Trophoblast cell (in vitro differentiated cells and primary cell): ENCODE measurements at regions not wholly inside any gene's neighbourhood (a gene's known extent, or its start where the extent isn't known, plus 50 kb on each side); places are given as distances from the start of the nearest gene placed in this dataset.

Experiments used
- DNase-seq, 2 donors: peaks; one replicate each; pipeline ENCODE4 v3.0.0-alpha.2; 2016
- H2AFZ ChIP-seq: 2 replicates; pipeline ENCODE4 v1.6.1; 2013; ENCODE audit warnings: low read length, moderate library complexity, mild to moderate bottlenecking; ENCODE audit not compliant: insufficient read depth, poor library complexity
- H2AK5ac ChIP-seq: 2 replicates; pipeline ENCODE4 v1.6.1; 2013; ENCODE audit warnings: mild to moderate bottlenecking, low read length
- H2BK120ac ChIP-seq: 2 replicates; pipeline ENCODE4 v1.6.1; 2013; ENCODE audit warnings: low read length, mild to moderate bottlenecking, moderate library complexity; ENCODE audit not compliant: insufficient read depth, poor library complexity
- H2BK12ac ChIP-seq: 2 replicates; pipeline ENCODE4 v1.6.1; 2013; ENCODE audit warnings: mild to moderate bottlenecking, low read length, moderate library complexity
- H2BK5ac ChIP-seq: 2 replicates; pipeline ENCODE4 v1.6.1; 2013; ENCODE audit warnings: low read length, low read depth, moderate library complexity, mild to moderate bottlenecking; ENCODE audit not compliant: poor library complexity
- H3K14ac ChIP-seq: 2 replicates; pipeline ENCODE4 v1.6.1; 2013; ENCODE audit warnings: mild to moderate bottlenecking, low read length
- H3K18ac ChIP-seq: 2 replicates; pipeline ENCODE4 v1.6.1; 2013; ENCODE audit warnings: mild to moderate bottlenecking, low read length
- H3K23ac ChIP-seq: 2 replicates; pipeline ENCODE4 v1.6.1; 2013; ENCODE audit warnings: low read length
- H3K27ac ChIP-seq: 2 replicates; pipeline ENCODE4 v1.5.1; 2013; ENCODE audit warnings: low read depth, mild to moderate bottlenecking, inconsistent platforms, low read length, moderate library complexity
- H3K27me3 ChIP-seq: 2 replicates; pipeline ENCODE4 v1.6.1; 2013; ENCODE audit warnings: inconsistent platforms, mild to moderate bottlenecking, low read length, moderate library complexity; ENCODE audit not compliant: insufficient read depth
- H3K36me3 ChIP-seq, 2 experiments: 1 replicate in 1 of 2; 2 replicates in 1 of 2; pipeline ENCODE4 v1.6.1; 2013; ENCODE audit warnings: low read length in 2 of 2, mild to moderate bottlenecking in 2 of 2, moderate library complexity in 1 of 2; ENCODE audit not compliant: insufficient read depth in 2 of 2, control insufficient read depth in 1 of 2
- H3K4ac ChIP-seq: 2 replicates; pipeline ENCODE4 v1.6.1; 2013; ENCODE audit warnings: low read depth, mild to moderate bottlenecking, low read length, moderate library complexity
- H3K4me1 ChIP-seq, 2 experiments: 1 replicate in 1 of 2; 2 replicates in 1 of 2; pipeline ENCODE4 v1.6.1; 2013; ENCODE audit warnings: low read length in 2 of 2, mild to moderate bottlenecking in 2 of 2, moderate library complexity in 1 of 2; ENCODE audit not compliant: insufficient read depth in 2 of 2, control insufficient read depth in 1 of 2
- H3K4me2 ChIP-seq: 2 replicates; pipeline ENCODE4 v1.6.1; 2013; ENCODE audit warnings: inconsistent platforms, mild to moderate bottlenecking, low read length, moderate library complexity
- H3K4me3 ChIP-seq: 2 replicates; pipeline ENCODE4 v1.5.1; 2013; ENCODE audit warnings: mild to moderate bottlenecking, low read depth, low read length, inconsistent platforms
- H3K79me1 ChIP-seq: one replicate; pipeline ENCODE4 v1.6.1; 2013; ENCODE audit warnings: low read length
- H3K79me2 ChIP-seq: 2 replicates; pipeline ENCODE4 v1.6.1; 2013; ENCODE audit warnings: low read length, mild to moderate bottlenecking; ENCODE audit not compliant: control insufficient read depth, insufficient read depth, poor library complexity
- H3K9ac ChIP-seq: 2 replicates; pipeline ENCODE4 v1.6.1; 2013; ENCODE audit warnings: mild to moderate bottlenecking, low read length
- H3K9me3 ChIP-seq: 2 replicates; pipeline ENCODE4 v1.6.1; 2013; ENCODE audit warnings: low read depth, mild to moderate bottlenecking, control low read depth, inconsistent platforms, low read length; ENCODE audit not compliant: insufficient read depth
- H4K12ac ChIP-seq: 2 replicates; pipeline ENCODE4 v1.6.1; 2013; ENCODE audit warnings: low read depth, mild to moderate bottlenecking, low read length, moderate library complexity
- H4K8ac ChIP-seq: 2 replicates; pipeline ENCODE4 v1.6.1; 2013; ENCODE audit warnings: low read depth, mild to moderate bottlenecking, low read length, moderate library complexity
- H4K91ac ChIP-seq: one replicate; pipeline ENCODE4 v1.6.1; 2013; ENCODE audit warnings: low read depth, mild to moderate bottlenecking, low read length, moderate library complexity
- WGBS: extraction: QIAGEN DNeasy Blood & Tissue Kit; methylation state at CpG from one replicate; pipeline ENCODE4 v1.1.7; 2013; ENCODE audit warnings: missing lambda C conversion rate; ENCODE audit not compliant: insufficient read length, insufficient coverage; ENCODE audit errors: extremely low coverage; 5-methylcytosine and 5-hydroxymethylcytosine counted together

- no peak overlapping the region for H4K8ac ChIP-seq
- H2BK120ac ChIP-seq, result no peak overlapping the region
- H3K9me3 ChIP-seq, result no peaks in the 10 kb centered on the region
- H3K27ac ChIP-seq, result no peak overlapping the region
- H2BK5ac ChIP-seq, result no peak overlapping the region
- no peak overlapping the region for H2AFZ ChIP-seq
- no peak overlapping the region for H4K12ac ChIP-seq
- H3K4me3 ChIP-seq, result no peak overlapping the region
- H3K9ac ChIP-seq, result no peak overlapping the region
- no peak overlapping the region for H2AK5ac ChIP-seq
- H3K79me2 ChIP-seq, result no peaks in the 10 kb centered on the region
- H3K36me3 ChIP-seq, result no peaks in the 10 kb centered on the region
- H4K91ac ChIP-seq, result no peak overlapping the region
- no peak overlapping the region for H3K14ac ChIP-seq
- no CpG with 5 or more reads among the region's 1 CpG for WGBS
- DNase-seq, result no peak
- H3K18ac ChIP-seq, result no peak overlapping the region
- no peaks in the 10 kb centered on the region for H3K79me1 ChIP-seq
- H2BK12ac ChIP-seq, result no peak overlapping the region
- no peak overlapping the region for H3K23ac ChIP-seq
- H3K4me2 ChIP-seq, result no peak overlapping the region
- H3K4me1 ChIP-seq, result no peaks in the 10 kb centered on the region
- no peaks in the 10 kb centered on the region for H3K27me3 ChIP-seq
- no peak overlapping the region for H3K4ac ChIP-seq
Measured at GRCh38 chr5:66340786-66341185, 196.7 kb downstream of the SREK1 start.

- H2AFZ ChIP-seq, result no peak overlapping the region
Measured at GRCh38 chr5:66342341-66342880, 198.3 kb downstream of the SREK1 start.

GRCh38 chr5:66343370-66344071, 199.4 kb downstream of the SREK1 start:
- no peak overlapping the region for H2BK120ac ChIP-seq
- no peak overlapping the region for H4K12ac ChIP-seq
- H3K4me1 ChIP-seq, result no peaks in the 10 kb centered on the region
- no peaks in the 10 kb centered on the region for H3K79me2 ChIP-seq
- no peak overlapping the region for H4K91ac ChIP-seq
- H3K18ac ChIP-seq, result no peak overlapping the region
- H2BK12ac ChIP-seq, result no peak overlapping the region
- no peaks in the 10 kb centered on the region for H3K79me1 ChIP-seq
- no peak for DNase-seq
- no peak overlapping the region for H3K4ac ChIP-seq
- WGBS, result no CpG with 5 or more reads among the region's 5 CpGs
- no peak overlapping the region for H3K23ac ChIP-seq
- H3K14ac ChIP-seq, result no peak overlapping the region
- H3K4me3 ChIP-seq, result no peak overlapping the region
- H4K8ac ChIP-seq, result no peak overlapping the region
- no peaks in the 10 kb centered on the region for H3K27me3 ChIP-seq
- H3K27ac ChIP-seq, result no peak overlapping the region
- no peak overlapping the region for H2BK5ac ChIP-seq
- H2AK5ac ChIP-seq, result no peak overlapping the region
- no peak overlapping the region for H3K9ac ChIP-seq
- H3K4me2 ChIP-seq, result no peak overlapping the region
- H2AFZ ChIP-seq, result no peak overlapping the region
- H3K36me3 ChIP-seq, result no peaks in the 10 kb centered on the region
- H3K9me3 ChIP-seq, result no peaks in the 10 kb centered on the region

More at GRCh38 chr5:66342341-66342880, 198.3 kb downstream of the SREK1 start:
- Histone ChIP-seq H3K14ac (no peak overlapping the region), H3K27me3 (no peaks in the 10 kb centered on the region), H3K4me2 (no peak overlapping the region), H3K18ac (no peak overlapping the region), H2BK5ac (no peak overlapping the region), H3K9me3 (no peaks in the 10 kb centered on the region), H4K91ac (no peak overlapping the region), H3K23ac (no peak overlapping the region), H3K4ac (no peak overlapping the region), H4K8ac (no peak overlapping the region), H3K4me1 (no peaks in the 10 kb centered on the region), H3K4me3 (no peak overlapping the region), H3K79me2 (no peaks in the 10 kb centered on the region), H3K27ac (no peak overlapping the region), H3K36me3 (no peaks in the 10 kb centered on the region), H2BK12ac (no peak overlapping the region), H2BK120ac (no peak overlapping the region), H3K9ac (no peak overlapping the region), H4K12ac (no peak overlapping the region), H3K79me1 (no peaks in the 10 kb centered on the region), H2AK5ac (no peak overlapping the region)
- no peak for DNase-seq

DNA sequence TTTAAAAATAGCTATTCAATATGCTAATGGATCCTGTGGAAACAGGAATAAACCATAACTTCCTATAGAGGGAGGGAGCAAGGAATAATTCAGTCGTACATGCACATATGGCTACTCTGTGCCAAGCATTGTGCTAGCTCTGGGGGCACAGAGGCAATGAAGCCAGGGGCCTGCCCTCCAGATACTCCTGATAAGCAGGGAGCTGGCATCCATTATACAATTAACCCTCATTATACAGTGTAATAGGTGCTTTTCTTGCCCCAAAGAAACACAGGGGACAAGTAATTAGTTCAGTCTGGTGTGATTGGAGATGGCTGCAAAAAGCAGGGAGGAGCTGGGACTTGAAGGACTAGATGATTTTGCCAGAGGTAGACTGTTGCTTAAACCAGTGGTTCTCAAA, 200.4 kb downstream of the SREK1 start:
- Histone ChIP-seq H3K4me3 (no peak overlapping the region), H2BK12ac (no peak overlapping the region), H3K27me3 (no peaks in the 10 kb centered on the region), H2BK120ac (no peak overlapping the region), H2AK5ac (no peak overlapping the region), H3K9ac (no peak overlapping the region), H3K79me1 (no peaks in the 10 kb centered on the region), H3K9me3 (no peaks in the 10 kb centered on the region), H2AFZ (no peak overlapping the region), H2BK5ac (no peak overlapping the region), H3K18ac (no peak overlapping the region), H3K4me2 (no peak overlapping the region), H3K23ac (no peak overlapping the region), H3K36me3 (no peaks in the 10 kb centered on the region), H4K12ac (no peak overlapping the region), H3K14ac (no peak overlapping the region), H3K4ac (no peak overlapping the region), H3K4me1 (no peaks in the 10 kb centered on the region), H3K27ac (no peak overlapping the region), H4K8ac (no peak overlapping the region), H3K79me2 (no peaks in the 10 kb centered on the region), H4K91ac (no peak overlapping the region)
- no peak for DNase-seq
- WGBS, result no CpG with 5 or more reads among the region's 1 CpG
